DND-41 (cell line): ENCODE measurements at regions not wholly inside any gene's neighbourhood (a gene's known extent, or its start where the extent isn't known, plus 50 kb on each side); places are given as distances from the start of the nearest gene placed in this dataset.
"Not testable (repeated sequence)": the region's sequence is repeated elsewhere in the genome, so short reads cannot be mapped to it uniquely, and the experiment has no call there.

ENCODE experiments used
- ATAC-seq: fragments of 200-7000 bp; cut with Tn5 transposase; 3 replicates; pipeline ENCODE4 v1.9.1; 2021; ENCODE audit warnings: low read depth; ENCODE audit not compliant: insufficient read depth
- DNase-seq: peaks from one replicate; pipeline ENCODE4 v3.0.0-alpha.2; 2020
- H2AFZ ChIP-seq: 2 replicates; pipeline ENCODE4 v1.6.0; 2012; ENCODE audit warnings: low read depth, low read length
- H3K27ac ChIP-seq: 2 replicates; pipeline ENCODE4 v1.5.1; 2012; ENCODE audit warnings: low read length, inconsistent platforms
- H3K27me3 ChIP-seq: fragments of 200-600 bp; sonication (generic); 2 replicates; pipeline ENCODE4 v1.6.0; 2012; ENCODE audit warnings: low read length, mild to moderate bottlenecking, inconsistent platforms; ENCODE audit not compliant: insufficient read depth, poor library complexity
- H3K36me3 ChIP-seq: 2 replicates; pipeline ENCODE4 v1.5.1; 2012; ENCODE audit warnings: low read length, inconsistent platforms; ENCODE audit not compliant: insufficient read depth
- H3K4me1 ChIP-seq: 2 replicates; pipeline ENCODE4 v1.5.1; 2012; ENCODE audit warnings: mild to moderate bottlenecking, low read length; ENCODE audit not compliant: insufficient read depth
- H3K4me2 ChIP-seq: 2 replicates; pipeline ENCODE4 v1.6.0; 2012; ENCODE audit warnings: mild to moderate bottlenecking, moderate library complexity, low read length, inconsistent platforms; ENCODE audit not compliant: insufficient read depth
- H3K4me3 ChIP-seq, 2 experiments: fragments of 200-600 bp in 1 of 2; shearing (Covaris generic) in 1 of 2; 2 replicates each; pipeline ENCODE4 v1.5.1; 2012 to 2016; ENCODE audit warnings: inconsistent platforms in 2 of 2, low read length in 2 of 2, mild to moderate bottlenecking in 2 of 2, low read depth in 1 of 2, moderate library complexity in 1 of 2
- H3K79me2 ChIP-seq: 2 replicates; pipeline ENCODE4 v1.6.0; 2012; ENCODE audit warnings: low read length, inconsistent platforms; ENCODE audit not compliant: insufficient read depth
- H3K9ac ChIP-seq: 2 replicates; pipeline ENCODE4 v1.6.0; 2012; ENCODE audit warnings: low read depth, mild to moderate bottlenecking, inconsistent platforms, low read length, moderate library complexity
- H3K9me3 ChIP-seq: 2 replicates; pipeline ENCODE4 v1.5.1; 2012; ENCODE audit warnings: low read length, moderate library complexity, mild to moderate bottlenecking, inconsistent platforms; ENCODE audit not compliant: insufficient read depth, severe bottlenecking
- H4K20me1 ChIP-seq: 2 replicates; pipeline ENCODE4 v1.6.0; 2012; ENCODE audit warnings: low read length; ENCODE audit not compliant: insufficient read depth
- CTCF ChIP-seq: IDR thresholded peaks from 2 replicates; pipeline ENCODE4 v1.5.1; 2012; ENCODE audit warnings: borderline replicate concordance, low read length, moderate library complexity, mild to moderate bottlenecking; ENCODE audit not compliant: poor library complexity, severe bottlenecking; ENCODE audit errors: extremely low read depth

GRCh38 chr16:33913601-33914000, 454.2 kb downstream of the TP53TG3F start:
- not testable (repeated sequence) for H3K36me3 ChIP-seq, H3K79me2 ChIP-seq, H3K4me2 ChIP-seq, ATAC-seq, H3K4me3 ChIP-seq, H4K20me1 ChIP-seq, H3K27ac ChIP-seq, H3K9me3 ChIP-seq, H3K9ac ChIP-seq, H3K4me1 ChIP-seq, H2AFZ ChIP-seq, H3K27me3 ChIP-seq
- DNase-seq, result peak; percentile 7

GRCh38 chr16:33920761-33921545, 461.5 kb downstream of the TP53TG3F start:
- not testable (repeated sequence) for H3K27ac ChIP-seq, H3K9ac ChIP-seq, H3K9me3 ChIP-seq, H4K20me1 ChIP-seq, H2AFZ ChIP-seq, H3K79me2 ChIP-seq, H3K36me3 ChIP-seq, H3K27me3 ChIP-seq, H3K4me1 ChIP-seq, H3K4me2 ChIP-seq, H3K4me3 ChIP-seq
- ATAC-seq (peak; percentile 76), DNase-seq (peak; percentile 11)
- peak; percentile 26 for TF ChIP-seq CTCF

GRCh38 chr16:33922914-33923313, 463.5 kb downstream of the TP53TG3F start:
- H3K27ac ChIP-seq, ATAC-seq, H3K36me3 ChIP-seq, H3K4me2 ChIP-seq, H3K4me3 ChIP-seq, H3K27me3 ChIP-seq, H2AFZ ChIP-seq, H3K9me3 ChIP-seq, H3K9ac ChIP-seq, H4K20me1 ChIP-seq, H3K4me1 ChIP-seq, DNase-seq, H3K79me2 ChIP-seq: not testable (repeated sequence)

GRCh38 chr16:33928026-33928425, 468.6 kb downstream of the TP53TG3F start:
- not testable (repeated sequence) for H3K9ac ChIP-seq, H3K27me3 ChIP-seq, H3K4me1 ChIP-seq, ATAC-seq, DNase-seq, H3K36me3 ChIP-seq, H4K20me1 ChIP-seq, H3K4me3 ChIP-seq, H3K4me2 ChIP-seq, H3K9me3 ChIP-seq, H3K79me2 ChIP-seq, H2AFZ ChIP-seq, H3K27ac ChIP-seq

- H3K27ac ChIP-seq, DNase-seq, H3K9me3 ChIP-seq, H3K4me2 ChIP-seq, H3K4me3 ChIP-seq, H3K4me1 ChIP-seq, H3K27me3 ChIP-seq, H3K9ac ChIP-seq, ATAC-seq, H2AFZ ChIP-seq, H3K36me3 ChIP-seq, H3K79me2 ChIP-seq, H4K20me1 ChIP-seq: not testable (repeated sequence)
Observed at GRCh38 chr16:33932191-33932590, 472.8 kb downstream of the TP53TG3F start.

GRCh38 chr16:33933039-33933438, 473.6 kb downstream of the TP53TG3F start:
- H3K79me2 ChIP-seq, H3K4me1 ChIP-seq, H3K4me3 ChIP-seq, H3K36me3 ChIP-seq, H3K9me3 ChIP-seq, H2AFZ ChIP-seq, DNase-seq, H3K27me3 ChIP-seq, H3K4me2 ChIP-seq, H3K9ac ChIP-seq, H3K27ac ChIP-seq, H4K20me1 ChIP-seq, ATAC-seq: not testable (repeated sequence)

- H2AFZ ChIP-seq, DNase-seq, H3K4me2 ChIP-seq, H3K27me3 ChIP-seq, H3K36me3 ChIP-seq, H3K9me3 ChIP-seq, H4K20me1 ChIP-seq, H3K9ac ChIP-seq, H3K4me3 ChIP-seq, H3K79me2 ChIP-seq, ATAC-seq, H3K4me1 ChIP-seq, H3K27ac ChIP-seq: not testable (repeated sequence)
Observed at GRCh38 chr16:33935766-33936165, 476.4 kb downstream of the TP53TG3F start.
